Trophoblast cell (in vitro differentiated cells and primary cell): ENCODE measurements at regions not wholly inside any gene's neighbourhood (a gene's known extent, or its start where the extent isn't known, plus 50 kb on each side); places are given as distances from the start of the nearest gene placed in this dataset.

Source experiments
- DNase-seq, 2 donors: peaks; one replicate each; pipeline ENCODE4 v3.0.0-alpha.2; 2016
- H2AFZ ChIP-seq: 2 replicates; pipeline ENCODE4 v1.6.1; 2013; ENCODE audit warnings: low read length, moderate library complexity, mild to moderate bottlenecking; ENCODE audit not compliant: insufficient read depth, poor library complexity
- H2AK5ac ChIP-seq: 2 replicates; pipeline ENCODE4 v1.6.1; 2013; ENCODE audit warnings: mild to moderate bottlenecking, low read length
- H2BK120ac ChIP-seq: 2 replicates; pipeline ENCODE4 v1.6.1; 2013; ENCODE audit warnings: low read length, mild to moderate bottlenecking, moderate library complexity; ENCODE audit not compliant: insufficient read depth, poor library complexity
- H2BK12ac ChIP-seq: 2 replicates; pipeline ENCODE4 v1.6.1; 2013; ENCODE audit warnings: mild to moderate bottlenecking, low read length, moderate library complexity
- H2BK5ac ChIP-seq: 2 replicates; pipeline ENCODE4 v1.6.1; 2013; ENCODE audit warnings: low read length, low read depth, moderate library complexity, mild to moderate bottlenecking; ENCODE audit not compliant: poor library complexity
- H3K14ac ChIP-seq: 2 replicates; pipeline ENCODE4 v1.6.1; 2013; ENCODE audit warnings: mild to moderate bottlenecking, low read length
- H3K18ac ChIP-seq: 2 replicates; pipeline ENCODE4 v1.6.1; 2013; ENCODE audit warnings: mild to moderate bottlenecking, low read length
- H3K23ac ChIP-seq: 2 replicates; pipeline ENCODE4 v1.6.1; 2013; ENCODE audit warnings: low read length
- H3K27ac ChIP-seq: 2 replicates; pipeline ENCODE4 v1.5.1; 2013; ENCODE audit warnings: low read depth, mild to moderate bottlenecking, inconsistent platforms, low read length, moderate library complexity
- H3K27me3 ChIP-seq: 2 replicates; pipeline ENCODE4 v1.6.1; 2013; ENCODE audit warnings: inconsistent platforms, mild to moderate bottlenecking, low read length, moderate library complexity; ENCODE audit not compliant: insufficient read depth
- H3K36me3 ChIP-seq, 2 experiments: 1 replicate in 1 of 2; 2 replicates in 1 of 2; pipeline ENCODE4 v1.6.1; 2013; ENCODE audit warnings: low read length in 2 of 2, mild to moderate bottlenecking in 2 of 2, moderate library complexity in 1 of 2; ENCODE audit not compliant: insufficient read depth in 2 of 2, control insufficient read depth in 1 of 2
- H3K4ac ChIP-seq: 2 replicates; pipeline ENCODE4 v1.6.1; 2013; ENCODE audit warnings: low read depth, mild to moderate bottlenecking, low read length, moderate library complexity
- H3K4me1 ChIP-seq, 2 experiments: 1 replicate in 1 of 2; 2 replicates in 1 of 2; pipeline ENCODE4 v1.6.1; 2013; ENCODE audit warnings: low read length in 2 of 2, mild to moderate bottlenecking in 2 of 2, moderate library complexity in 1 of 2; ENCODE audit not compliant: insufficient read depth in 2 of 2, control insufficient read depth in 1 of 2
- H3K4me2 ChIP-seq: 2 replicates; pipeline ENCODE4 v1.6.1; 2013; ENCODE audit warnings: inconsistent platforms, mild to moderate bottlenecking, low read length, moderate library complexity
- H3K4me3 ChIP-seq: 2 replicates; pipeline ENCODE4 v1.5.1; 2013; ENCODE audit warnings: mild to moderate bottlenecking, low read depth, low read length, inconsistent platforms
- H3K79me1 ChIP-seq: one replicate; pipeline ENCODE4 v1.6.1; 2013; ENCODE audit warnings: low read length
- H3K79me2 ChIP-seq: 2 replicates; pipeline ENCODE4 v1.6.1; 2013; ENCODE audit warnings: low read length, mild to moderate bottlenecking; ENCODE audit not compliant: control insufficient read depth, insufficient read depth, poor library complexity
- H3K9ac ChIP-seq: 2 replicates; pipeline ENCODE4 v1.6.1; 2013; ENCODE audit warnings: mild to moderate bottlenecking, low read length
- H3K9me3 ChIP-seq: 2 replicates; pipeline ENCODE4 v1.6.1; 2013; ENCODE audit warnings: low read depth, mild to moderate bottlenecking, control low read depth, inconsistent platforms, low read length; ENCODE audit not compliant: insufficient read depth
- H4K12ac ChIP-seq: 2 replicates; pipeline ENCODE4 v1.6.1; 2013; ENCODE audit warnings: low read depth, mild to moderate bottlenecking, low read length, moderate library complexity
- H4K8ac ChIP-seq: 2 replicates; pipeline ENCODE4 v1.6.1; 2013; ENCODE audit warnings: low read depth, mild to moderate bottlenecking, low read length, moderate library complexity
- H4K91ac ChIP-seq: one replicate; pipeline ENCODE4 v1.6.1; 2013; ENCODE audit warnings: low read depth, mild to moderate bottlenecking, low read length, moderate library complexity
- WGBS: extraction: QIAGEN DNeasy Blood & Tissue Kit; methylation state at CpG from one replicate; pipeline ENCODE4 v1.1.7; 2013; ENCODE audit warnings: missing lambda C conversion rate; ENCODE audit not compliant: insufficient read length, insufficient coverage; ENCODE audit errors: extremely low coverage; 5-methylcytosine and 5-hydroxymethylcytosine counted together

GRCh38 chr16:55388131-55388862 is 64.3 kb downstream of the IRX6 start:
- Histone ChIP-seq H3K27me3 (no peaks in the 10 kb centered on the region), H2BK12ac (no peak overlapping the region), H3K4me3 (no peak overlapping the region), H3K79me1 (no peaks in the 10 kb centered on the region), H2AK5ac (no peak overlapping the region), H3K9ac (no peak overlapping the region), H3K79me2 (no peaks in the 10 kb centered on the region), H3K4ac (no peak overlapping the region), H3K9me3 (no peaks in the 10 kb centered on the region), H3K4me1 (peaks cover 0 to 6% of the 10 kb centered on the region in 2 experiments), H3K18ac (no peak overlapping the region), H3K36me3 (no peaks in the 10 kb centered on the region), H3K4me2 (no peak overlapping the region), H4K12ac (no peak overlapping the region), H2BK120ac (no peak overlapping the region), H4K91ac (no peak overlapping the region), H3K23ac (no peak overlapping the region), H3K14ac (no peak overlapping the region), H2BK5ac (no peak overlapping the region), H4K8ac (no peak overlapping the region), H3K27ac (no peak overlapping the region), H2AFZ (no peak overlapping the region)
- no peak for DNase-seq
- WGBS = no CpG with 5 or more reads among the region's 5 CpGs

GRCh38 chr16:55389426-55390073 is 65.5 kb downstream of the IRX6 start:
- no peak overlapping the region for H3K18ac ChIP-seq
- no peaks in the 10 kb centered on the region for H3K9me3 ChIP-seq
- H3K79me1 ChIP-seq = no peaks in the 10 kb centered on the region
- peaks cover 0 to 6% of the 10 kb centered on the region in 2 experiments for H3K4me1 ChIP-seq
- H3K79me2 ChIP-seq = no peaks in the 10 kb centered on the region
- no peak overlapping the region for H3K23ac ChIP-seq
- no peak overlapping the region for H3K14ac ChIP-seq
- no peak overlapping the region for H2BK120ac ChIP-seq
- no peak overlapping the region for H4K91ac ChIP-seq
- H3K4me3 ChIP-seq = no peak overlapping the region
- no peaks in the 10 kb centered on the region for H3K36me3 ChIP-seq
- H3K4me2 ChIP-seq = no peak overlapping the region
- H2BK5ac ChIP-seq = no peak overlapping the region
- H3K27me3 ChIP-seq = no peaks in the 10 kb centered on the region
- H2AFZ ChIP-seq = no peak overlapping the region
- no peak overlapping the region for H3K27ac ChIP-seq
- H4K8ac ChIP-seq = no peak overlapping the region
- no peak overlapping the region for H2AK5ac ChIP-seq
- H2BK12ac ChIP-seq = no peak overlapping the region
- DNase-seq = no peak
- H3K9ac ChIP-seq = no peak overlapping the region
- WGBS = no CpG with 5 or more reads among the region's 9 CpGs
- no peak overlapping the region for H4K12ac ChIP-seq
- no peak overlapping the region for H3K4ac ChIP-seq

GRCh38 chr16:55390630-55391237 is 66.7 kb downstream of the IRX6 start:
- Histone ChIP-seq H3K9ac (no peak overlapping the region), H3K27ac (no peak overlapping the region), H3K4me1 (peaks cover 0 to 6% of the 10 kb centered on the region in 2 experiments), H2BK5ac (no peak overlapping the region), H3K4ac (no peak overlapping the region), H3K14ac (no peak overlapping the region), H2AK5ac (no peak overlapping the region), H4K12ac (no peak overlapping the region), H2BK12ac (no peak overlapping the region), H3K18ac (no peak overlapping the region), H3K79me2 (no peaks in the 10 kb centered on the region), H3K23ac (no peak overlapping the region), H2BK120ac (no peak overlapping the region), H3K27me3 (no peaks in the 10 kb centered on the region), H3K36me3 (no peaks in the 10 kb centered on the region), H4K91ac (no peak overlapping the region), H2AFZ (no peak overlapping the region), H3K79me1 (no peaks in the 10 kb centered on the region), H3K4me3 (no peak overlapping the region), H3K9me3 (no peaks in the 10 kb centered on the region), H4K8ac (no peak overlapping the region), H3K4me2 (no peak overlapping the region)
- no peak for DNase-seq
- no CpG with 5 or more reads among the region's 8 CpGs for WGBS

GRCh38 chr16:55391760-55392375 is 67.9 kb downstream of the IRX6 start:
- no peaks in the 10 kb centered on the region for H3K79me2 ChIP-seq
- no peak overlapping the region for H3K4me2 ChIP-seq
- H3K23ac ChIP-seq = no peak overlapping the region
- no peak overlapping the region for H2BK5ac ChIP-seq
- no peak overlapping the region for H3K18ac ChIP-seq
- no peak overlapping the region for H2AK5ac ChIP-seq
- no peak overlapping the region for H4K8ac ChIP-seq
- no peak overlapping the region for H4K91ac ChIP-seq
- no peaks in the 10 kb centered on the region for H3K9me3 ChIP-seq
- H3K36me3 ChIP-seq = no peaks in the 10 kb centered on the region
- H3K9ac ChIP-seq = no peak overlapping the region
- H3K27me3 ChIP-seq = no peaks in the 10 kb centered on the region
- H3K14ac ChIP-seq = no peak overlapping the region
- H3K4me3 ChIP-seq = no peak overlapping the region
- WGBS = no CpG with 5 or more reads among the region's 2 CpGs
- peaks cover 0 to 3% of the 10 kb centered on the region in 2 experiments for H3K4me1 ChIP-seq
- H2AFZ ChIP-seq = no peak overlapping the region
- no peak overlapping the region for H2BK120ac ChIP-seq
- no peaks in the 10 kb centered on the region for H3K79me1 ChIP-seq
- no peak overlapping the region for H2BK12ac ChIP-seq
- no peak for DNase-seq
- H3K4ac ChIP-seq = no peak overlapping the region
- H3K27ac ChIP-seq = no peak overlapping the region
- H4K12ac ChIP-seq = no peak overlapping the region
